ENCODE measurements at regions not wholly inside any gene's neighbourhood (a gene's known extent, or its start where the extent isn't known, plus 50 kb on each side); places are given as distances from the start of the nearest gene placed in this dataset.
"Not testable (repeated sequence)": the region's sequence is repeated elsewhere in the genome, so short reads cannot be mapped to it uniquely, and the experiment has no call there.

- DNase-seq, result no peak
Observed at GRCh38 chr21:17105932-17106331, 406.9 kb upstream of the CXADR start.

GRCh38 chr21:17114045-17114444 lies 398.8 kb upstream of the CXADR start:
- no peak for DNase-seq

GRCh38 chr21:17118638-17119384 lies 394.0 kb upstream of the CXADR start:
- no peak for DNase-seq

- DNase-seq, result no peak
Observed at GRCh38 chr21:17119466-17120297, 393.2 kb upstream of the CXADR start.

GRCh38 chr21:17127395-17127794 lies 385.4 kb upstream of the CXADR start:
- not testable (repeated sequence) for DNase-seq

- DNase-seq, result no peak
Observed at GRCh38 chr21:17128132-17128531, 384.7 kb upstream of the CXADR start.

GRCh38 chr21:17139159-17139558 lies 373.7 kb upstream of the CXADR start:
- DNase-seq, result not testable (repeated sequence)

GRCh38 chr21:17139696-17140095 lies 373.1 kb upstream of the CXADR start:
- no peak for DNase-seq

- DNase-seq, result no peak
Observed at GRCh38 chr21:17146426-17146825, 366.4 kb upstream of the CXADR start.

- DNase-seq, result no peak
Observed at GRCh38 chr21:17159697-17160096, 353.1 kb upstream of the CXADR start.

GRCh38 chr21:17185674-17186073 lies 327.2 kb upstream of the CXADR start:
- DNase-seq, result no peak

- DNase-seq, result no peak
Observed at GRCh38 chr21:17189963-17190362, 322.9 kb upstream of the CXADR start.

- no peak for DNase-seq
Observed at GRCh38 chr21:17191346-17191993, 321.4 kb upstream of the CXADR start.

GRCh38 chr21:17195351-17195750 lies 317.5 kb upstream of the CXADR start:
- DNase-seq, result no peak

- DNase-seq, result no peak
Observed at GRCh38 chr21:17195976-17196375, 316.9 kb upstream of the CXADR start.

GRCh38 chr21:17196623-17197022 lies 316.2 kb upstream of the CXADR start:
- no peak for DNase-seq

GRCh38 chr21:17197996-17198395 lies 314.8 kb upstream of the CXADR start:
- DNase-seq, result no peak

- DNase-seq, result no peak
Observed at GRCh38 chr21:17200250-17200649, 312.6 kb upstream of the CXADR start.

GRCh38 chr21:17201741-17202260 lies 311.0 kb upstream of the CXADR start:
- no peak for DNase-seq

- DNase-seq, result no peak
Observed at GRCh38 chr21:17214801-17215200, 298.0 kb upstream of the CXADR start.

- not testable (repeated sequence) for DNase-seq
Observed at GRCh38 chr21:17219050-17219449, 293.8 kb upstream of the CXADR start.

GRCh38 chr21:17231124-17231523 lies 281.7 kb upstream of the CXADR start:
- no peak for DNase-seq

GRCh38 chr21:17231771-17232170 lies 281.1 kb upstream of the CXADR start:
- no peak for DNase-seq
